K562 (cell line): ENCODE measurements at regions not wholly inside any gene's neighbourhood (a gene's known extent, or its start where the extent isn't known, plus 50 kb on each side); places are given as distances from the start of the nearest gene placed in this dataset.

ENCODE experiments used
- ATAC-seq: fragments of 200-7000 bp; cut with Tn5 transposase; 3 replicates; pipeline ENCODE4 v1.9.1; 2020; ENCODE audit warnings: moderate library complexity
- BruUV-seq: library from RNA; stranded (reverse); fragments of 400-500 nt; replicated peaks from 2 replicates; lab custom pipeline; 2021; lab: Mats Ljungman, UMichigan
- CTCF ChIA-PET: fragments of 300-600 bp; formaldehyde crosslinking; extraction: SDS; loops from one replicate; lab custom pipeline; 2021; ENCODE audit warnings: low intra/inter-chr PET ratio; lab: Yijun Ruan, JAX
- POLR2A ChIA-PET: fragments of 300-600, 350-650 bp; sonication (Branson Sonifier 250); formaldehyde crosslinking; extraction: SDS; loops from one replicate; lab custom pipeline; 2021; ENCODE audit warnings: antibody characterized with exemption, inconsistent platforms; lab: Yijun Ruan, JAX
- DNase-seq, 4 experiments: peaks; one replicate each; pipeline versions ENCODE4 v3.0.0 to v3.0.0-alpha.2; 2011 to 2018; ENCODE audit warnings: low spot score in 3 of 4, mixed read lengths in 3 of 4; ENCODE audit errors: extremely low read depth in 1 of 4
- FAIRE-seq: peaks from 2 replicates; lab custom pipeline; 2011; peaks lifted over from hg19 to GRCh38; lab: Jason Lieb, UNC
- H2AFZ ChIP-seq: 2 replicates; pipeline ENCODE4 v1.6.0; 2011; ENCODE audit warnings: low read depth, low read length, control low read depth, inconsistent platforms
- H3K27ac ChIP-seq: fragments of 200-600 bp; 3 replicates; pipeline ENCODE4 v1.8.0; 2011; ENCODE audit warnings: low read depth, mild to moderate bottlenecking, control low read depth, inconsistent platforms, low read length, moderate library complexity, mixed read lengths; ENCODE audit errors: extremely low read depth
- H3K27me3 ChIP-seq, 2 experiments: fragments of 300-600 bp in 1 of 2; 2 replicates in 1 of 2; 3 replicates in 1 of 2; pipeline versions ENCODE4 v1.6.0 to v1.8.0; 2011; ENCODE audit warnings: inconsistent platforms in 2 of 2, low read length in 2 of 2, mild to moderate bottlenecking in 1 of 2, mixed read lengths in 1 of 2, moderate library complexity in 1 of 2; ENCODE audit not compliant: control insufficient read depth in 2 of 2, insufficient read depth in 2 of 2
- H3K36me3 ChIP-seq: fragments of 300-600 bp; 3 replicates; pipeline ENCODE4 v1.8.0; 2011; ENCODE audit warnings: mild to moderate bottlenecking, low read length, inconsistent platforms; ENCODE audit not compliant: control insufficient read depth, insufficient read depth
- H3K4me1 ChIP-seq, 2 experiments: fragments of 200-600 bp in 1 of 2; replicated peaks in 1 of 2; 2 replicates in 1 of 2; 3 replicates in 1 of 2; pipeline versions ENCODE4 v1.5.1 to v1.8.0; 2011; ENCODE audit warnings: inconsistent platforms in 2 of 2, low read length in 2 of 2, mild to moderate bottlenecking in 1 of 2, mixed read lengths in 1 of 2, moderate library complexity in 1 of 2; ENCODE audit not compliant: control insufficient read depth in 2 of 2, insufficient read depth in 2 of 2
- H3K4me2 ChIP-seq: 2 replicates; pipeline ENCODE4 v1.6.1; 2011; ENCODE audit warnings: low read length, control low read depth, inconsistent platforms, mixed read lengths; ENCODE audit not compliant: insufficient read depth
- H3K4me3 ChIP-seq: fragments of 200-600 bp; sonication (generic), shearing (Covaris generic); 2 replicates; pipeline ENCODE4 v1.5.1; 2016; ENCODE audit warnings: control low read depth, inconsistent platforms
- H3K79me2 ChIP-seq: fragments of 200-600 bp; 3 replicates; pipeline ENCODE4 v1.8.0; 2011; ENCODE audit warnings: low read length, inconsistent platforms; ENCODE audit not compliant: control insufficient read depth, insufficient read depth
- H3K9ac ChIP-seq, 2 experiments: 2 replicates each; pipeline versions ENCODE4 v1.6.0 to v1.6.1; 2011; ENCODE audit warnings: low read depth in 2 of 2, low read length in 2 of 2, control low read depth in 1 of 2, inconsistent platforms in 1 of 2, mild to moderate bottlenecking in 1 of 2, mixed read lengths in 1 of 2; ENCODE audit not compliant: insufficient read depth in 1 of 2
- H3K9me1 ChIP-seq: one replicate; pipeline ENCODE4 v1.6.0; 2011; ENCODE audit warnings: inconsistent platforms, mild to moderate bottlenecking, low read length, moderate library complexity; ENCODE audit not compliant: control insufficient read depth, insufficient read depth
- H3K9me3 ChIP-seq: replicated peaks from 2 replicates; pipeline ENCODE4 v1.5.1; 2011; ENCODE audit warnings: low read depth, low read length, inconsistent platforms; ENCODE audit not compliant: control insufficient read depth, insufficient read depth
- H4K20me1 ChIP-seq: replicated peaks from 2 replicates; pipeline ENCODE4 v1.6.1; 2011; ENCODE audit warnings: low read length, inconsistent platforms, mixed read lengths; ENCODE audit not compliant: control insufficient read depth, insufficient read depth
- CAMTA2 ChIP-seq: fragments of 250-450 bp; sonication (Bioruptor Pico); conservative IDR thresholded peaks from 2 replicates; pipeline ENCODE4 v1.5.1; 2022
- ELF2 ChIP-seq: fragments of 250-450 bp; sonication (Bioruptor Pico); IDR thresholded peaks from 2 replicates; pipeline ENCODE4 v1.5.0; 2021; ENCODE audit warnings: mild to moderate bottlenecking
- HDAC1 ChIP-seq, 2 experiments: fragments of 450-650 bp; IDR thresholded peaks; 2 replicates each; pipeline ENCODE4 v1.6.1; 2016 to 2017; ENCODE audit warnings: inconsistent platforms in 1 of 2, mild to moderate bottlenecking in 1 of 2, moderate library complexity in 1 of 2
- MECOM ChIP-seq: fragments of 250-450 bp; sonication (Bioruptor Pico); IDR thresholded peaks from 2 replicates; pipeline ENCODE4 v1.8.0; 2022; ENCODE audit warnings: inconsistent platforms
- MTA2 ChIP-seq: fragments of 450-650 bp; IDR thresholded peaks from 2 replicates; pipeline ENCODE4 v1.6.1; 2016; ENCODE audit warnings: low read depth
- MTA3 ChIP-seq: fragments of 450-650 bp; formaldehyde crosslinking; IDR thresholded peaks from 2 replicates; pipeline ENCODE4 v1.6.1; 2017; ENCODE audit warnings: mild to moderate bottlenecking, borderline replicate concordance
- MXI1 ChIP-seq: IDR thresholded peaks from 2 replicates; pipeline ENCODE4 v1.6.1; 2011; ENCODE audit warnings: low read depth, mild to moderate bottlenecking, improper control_type of control experiment, low read length
- MYC ChIP-seq, 2 experiments: fragments of 250-450 bp in 1 of 2; sonication (Bioruptor Pico) in 1 of 2; IDR thresholded peaks; 2 replicates each; pipeline versions ENCODE4 v1.5.1 to v1.6.1; 2012 to 2021; ENCODE audit warnings: low read depth in 2 of 2, borderline replicate concordance in 1 of 2, improper control_type of control experiment in 1 of 2, low read length in 1 of 2, mild to moderate bottlenecking in 1 of 2, moderate library complexity in 1 of 2
- POLR2AphosphoS2 ChIP-seq: IDR thresholded peaks from 2 replicates; pipeline ENCODE4 v1.6.1; 2012; ENCODE audit warnings: low read length, improper control_type of control experiment
- RFX1 ChIP-seq: fragments of 450-650 bp; IDR thresholded peaks from 2 replicates; pipeline ENCODE4 v1.6.1; 2016; ENCODE audit warnings: mild to moderate bottlenecking, moderate library complexity
- RUNX1 ChIP-seq: sonication (generic); IDR thresholded peaks from 2 replicates; pipeline ENCODE4 v1.6.1; 2016; ENCODE audit warnings: antibody characterized with exemption, low read depth
- SMARCE1 ChIP-seq: fragments of 450-650 bp; IDR thresholded peaks from 2 replicates; pipeline ENCODE4 v1.7.1; 2016; ENCODE audit warnings: mild to moderate bottlenecking
- SNIP1 ChIP-seq: fragments of 450-650 bp; IDR thresholded peaks from 2 replicates; pipeline ENCODE4 v1.7.1; 2017; ENCODE audit warnings: low read depth, mild to moderate bottlenecking
- SOX6 ChIP-seq: fragments of 450-650 bp; IDR thresholded peaks from 2 replicates; pipeline ENCODE4 v1.6.1; 2014; ENCODE audit warnings: mild to moderate bottlenecking
- SRF ChIP-seq, 2 experiments: fragments of 250-450, 450-650 bp in 1 of 2; sonication (Bioruptor Pico) in 1 of 2; sonication (generic) in 1 of 2; formaldehyde crosslinking; IDR thresholded peaks; 2 replicates each; pipeline versions ENCODE4 v1.5.0 to v1.5.1; 2020 to 2022; ENCODE audit warnings: mild to moderate bottlenecking in 1 of 2, missing genetic modification reagents in 1 of 2
- TGIF2 ChIP-seq: sonication (generic); formaldehyde crosslinking; IDR thresholded peaks from 2 replicates; pipeline ENCODE4 v1.8.1; 2022; ENCODE audit warnings: mild to moderate bottlenecking, missing genetic modification reagents, moderate library complexity
- ZFPM2 ChIP-seq: fragments of 250-450 bp; sonication (Bioruptor Pico); IDR thresholded peaks from 2 replicates; pipeline ENCODE4 v1.5.1; 2022; ENCODE audit warnings: mild to moderate bottlenecking
- ZNF764 ChIP-seq: fragments of 250-450 bp; sonication (Bioruptor Pico); IDR thresholded peaks from 2 replicates; pipeline ENCODE4 v1.4.0; 2020; ENCODE audit warnings: low read depth, mild to moderate bottlenecking, moderate library complexity
- WGBS: fragments of 100-300 bp; shearing (Covaris generic); methylation state at CpG from one replicate; pipeline ENCODE4 v1.1.6; 2016; ENCODE audit warnings: low coverage, mixed read lengths; ENCODE audit not compliant: insufficient coverage; ENCODE audit errors: missing lambda C conversion rate; 5-methylcytosine and 5-hydroxymethylcytosine counted together
- in situ Hi-C: fragments of 300-500 bp; cut with MboI; formaldehyde crosslinking; loops from 4 replicates; pipeline ENCODE4 v1.15.0; 2018; ENCODE audit warnings: inconsistent platforms, mixed read lengths
- intact Hi-C: fragments of 100-400 bp; cut with micrococcal nuclease; formaldehyde crosslinking; loops from 2 replicates; pipeline ENCODE4 v1.14.2; 2022
- TF ChIP-seq, protein P1 (sequence below): fragments of 450-650 bp; IDR thresholded peaks from 2 replicates; pipeline ENCODE4 v1.6.1; 2017; ENCODE audit warnings: mild to moderate bottlenecking, moderate library complexity
- TF ChIP-seq, protein P2 (sequence below): sonication (generic); formaldehyde crosslinking; IDR thresholded peaks from 2 replicates; pipeline ENCODE4 v1.8.0; 2022; ENCODE audit warnings: missing genetic modification reagents, mild to moderate bottlenecking, borderline replicate concordance
- TF ChIP-seq, protein P3 (sequence below): fragments of 450-650 bp; IDR thresholded peaks from 2 replicates; pipeline ENCODE4 v1.6.1; 2014; ENCODE audit warnings: low read depth, mild to moderate bottlenecking, moderate library complexity, borderline replicate concordance

DNA sequence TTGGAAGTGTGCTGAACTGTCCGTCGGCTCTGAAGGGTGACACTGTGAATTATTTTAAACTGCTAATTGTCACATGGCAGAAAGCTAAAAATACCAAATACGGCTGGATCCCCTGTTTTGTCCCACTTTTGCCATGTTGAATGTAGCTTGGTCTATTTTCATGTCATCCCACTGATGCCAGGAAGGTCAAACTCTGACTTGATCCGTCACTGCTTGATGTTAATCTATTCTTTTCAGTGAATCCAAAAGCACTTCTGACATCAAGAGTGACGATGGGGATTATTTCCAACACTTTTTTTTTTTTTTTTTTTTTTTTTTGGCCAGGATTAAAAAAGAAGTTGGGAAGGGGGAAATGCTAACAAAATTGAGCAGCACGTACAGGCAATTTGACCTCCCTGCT lies 734.6 kb upstream of the TENM3 start (continued):
- TF ChIP-seq MTA3 (no peak), MTA2 (no peak), SMARCE1 (no peak), ELF2 (CRISPR knock-in tag) (no peak), MECOM (CRISPR knock-in tag) (no peak), CAMTA2 (no peak), POLR2AphosphoS2 (no peak)
- TF ChIP-seq, protein P1, sequence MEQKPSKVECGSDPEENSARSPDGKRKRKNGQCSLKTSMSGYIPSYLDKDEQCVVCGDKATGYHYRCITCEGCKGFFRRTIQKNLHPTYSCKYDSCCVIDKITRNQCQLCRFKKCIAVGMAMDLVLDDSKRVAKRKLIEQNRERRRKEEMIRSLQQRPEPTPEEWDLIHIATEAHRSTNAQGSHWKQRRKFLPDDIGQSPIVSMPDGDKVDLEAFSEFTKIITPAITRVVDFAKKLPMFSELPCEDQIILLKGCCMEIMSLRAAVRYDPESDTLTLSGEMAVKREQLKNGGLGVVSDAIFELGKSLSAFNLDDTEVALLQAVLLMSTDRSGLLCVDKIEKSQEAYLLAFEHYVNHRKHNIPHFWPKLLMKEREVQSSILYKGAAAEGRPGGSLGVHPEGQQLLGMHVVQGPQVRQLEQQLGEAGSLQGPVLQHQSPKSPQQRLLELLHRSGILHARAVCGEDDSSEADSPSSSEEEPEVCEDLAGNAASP = no peak
- TF ChIP-seq, protein P2, sequence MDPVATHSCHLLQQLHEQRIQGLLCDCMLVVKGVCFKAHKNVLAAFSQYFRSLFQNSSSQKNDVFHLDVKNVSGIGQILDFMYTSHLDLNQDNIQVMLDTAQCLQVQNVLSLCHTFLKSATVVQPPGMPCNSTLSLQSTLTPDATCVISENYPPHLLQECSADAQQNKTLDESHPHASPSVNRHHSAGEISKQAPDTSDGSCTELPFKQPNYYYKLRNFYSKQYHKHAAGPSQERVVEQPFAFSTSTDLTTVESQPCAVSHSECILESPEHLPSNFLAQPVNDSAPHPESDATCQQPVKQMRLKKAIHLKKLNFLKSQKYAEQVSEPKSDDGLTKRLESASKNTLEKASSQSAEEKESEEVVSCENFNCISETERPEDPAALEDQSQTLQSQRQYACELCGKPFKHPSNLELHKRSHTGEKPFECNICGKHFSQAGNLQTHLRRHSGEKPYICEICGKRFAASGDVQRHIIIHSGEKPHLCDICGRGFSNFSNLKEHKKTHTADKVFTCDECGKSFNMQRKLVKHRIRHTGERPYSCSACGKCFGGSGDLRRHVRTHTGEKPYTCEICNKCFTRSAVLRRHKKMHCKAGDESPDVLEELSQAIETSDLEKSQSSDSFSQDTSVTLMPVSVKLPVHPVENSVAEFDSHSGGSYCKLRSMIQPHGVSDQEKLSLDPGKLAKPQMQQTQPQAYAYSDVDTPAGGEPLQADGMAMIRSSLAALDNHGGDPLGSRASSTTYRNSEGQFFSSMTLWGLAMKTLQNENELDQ (CRISPR knock-in tag) = no peak
- TF ChIP-seq, all 486 proteins: peak for 0

DNA sequence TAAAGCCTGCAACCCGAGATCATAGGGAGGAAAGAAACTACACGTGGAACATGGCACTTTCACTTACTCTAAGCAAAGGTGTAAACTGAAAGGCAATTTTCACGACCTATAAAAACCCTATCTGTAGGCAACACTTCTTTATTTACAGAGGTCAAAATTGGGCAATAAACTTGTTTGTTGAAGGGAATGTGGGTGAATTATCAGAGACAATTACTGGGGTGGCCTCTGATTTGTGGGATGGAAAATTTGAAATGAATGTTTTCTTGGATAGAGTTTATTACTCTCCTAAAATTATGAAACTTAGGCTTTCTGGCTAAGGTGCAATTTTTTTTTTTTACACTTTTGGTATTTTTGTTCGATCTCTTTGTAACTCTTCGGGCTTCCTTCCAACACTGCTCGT lies 734.1 kb upstream of the TENM3 start:
- Histone ChIP-seq H3K36me3 (no peaks in the 10 kb centered on the region), H3K9me1 (no peaks in the 10 kb centered on the region), H3K9ac (no peak overlapping the region), H3K4me1 (no peaks in the 10 kb centered on the region), H3K27ac (no peak overlapping the region), H2AFZ (no peak overlapping the region), H3K4me3 (no peak overlapping the region), H4K20me1 (no peaks in the 10 kb centered on the region), H3K4me2 (no peak overlapping the region), H3K9me3 (no peaks in the 10 kb centered on the region), H3K79me2 (no peaks in the 10 kb centered on the region), H3K27me3 (no peaks in the 10 kb centered on the region)
- ATAC-seq (no peak), DNase-seq (no peak), FAIRE-seq (no peak)
- intact Hi-C loops = no loop called here
- in situ Hi-C loops = no loop called here
- 0% methylated on average over 6 of the region's 6 CpGs for WGBS
- BruUV-seq = no TSS peak
- ChIA-PET POLR2A (no interaction called here), CTCF (no interaction called here)
- TF ChIP-seq SRF (CRISPR knock-in tag; IDR thresholded peaks at IDR 0.05) (no peak), TGIF2 (CRISPR knock-in tag) (no peak), SNIP1 (no peak), ZNF764 (CRISPR knock-in tag) (no peak), ZFPM2 (CRISPR knock-in tag) (no peak), ELF2 (CRISPR knock-in tag) (no peak), RUNX1 (no peak), HDAC1 (IDR thresholded peaks at IDR 0.05) (no peak), RFX1 (no peak), SOX6 (no peak), MXI1 (no peak), MYC (IDR thresholded peaks at IDR 0.05; ENCODE audit: low read depth, low read length) (no peak), MYC (CRISPR knock-in tag; IDR thresholded peaks at IDR 0.05; ENCODE audit: borderline replicate concordance, low read depth) (no peak)
- TF ChIP-seq, protein P3, sequence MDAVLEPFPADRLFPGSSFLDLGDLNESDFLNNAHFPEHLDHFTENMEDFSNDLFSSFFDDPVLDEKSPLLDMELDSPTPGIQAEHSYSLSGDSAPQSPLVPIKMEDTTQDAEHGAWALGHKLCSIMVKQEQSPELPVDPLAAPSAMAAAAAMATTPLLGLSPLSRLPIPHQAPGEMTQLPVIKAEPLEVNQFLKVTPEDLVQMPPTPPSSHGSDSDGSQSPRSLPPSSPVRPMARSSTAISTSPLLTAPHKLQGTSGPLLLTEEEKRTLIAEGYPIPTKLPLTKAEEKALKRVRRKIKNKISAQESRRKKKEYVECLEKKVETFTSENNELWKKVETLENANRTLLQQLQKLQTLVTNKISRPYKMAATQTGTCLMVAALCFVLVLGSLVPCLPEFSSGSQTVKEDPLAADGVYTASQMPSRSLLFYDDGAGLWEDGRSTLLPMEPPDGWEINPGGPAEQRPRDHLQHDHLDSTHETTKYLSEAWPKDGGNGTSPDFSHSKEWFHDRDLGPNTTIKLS = no peak
